ENCODE measurements at regions not wholly inside any gene's neighbourhood (a gene's known extent, or its start where the extent isn't known, plus 50 kb on each side); places are given as distances from the start of the nearest gene placed in this dataset.
"Not testable (repeated sequence)": the region's sequence is repeated elsewhere in the genome, so short reads cannot be mapped to it uniquely, and the experiment has no call there.

DNA sequence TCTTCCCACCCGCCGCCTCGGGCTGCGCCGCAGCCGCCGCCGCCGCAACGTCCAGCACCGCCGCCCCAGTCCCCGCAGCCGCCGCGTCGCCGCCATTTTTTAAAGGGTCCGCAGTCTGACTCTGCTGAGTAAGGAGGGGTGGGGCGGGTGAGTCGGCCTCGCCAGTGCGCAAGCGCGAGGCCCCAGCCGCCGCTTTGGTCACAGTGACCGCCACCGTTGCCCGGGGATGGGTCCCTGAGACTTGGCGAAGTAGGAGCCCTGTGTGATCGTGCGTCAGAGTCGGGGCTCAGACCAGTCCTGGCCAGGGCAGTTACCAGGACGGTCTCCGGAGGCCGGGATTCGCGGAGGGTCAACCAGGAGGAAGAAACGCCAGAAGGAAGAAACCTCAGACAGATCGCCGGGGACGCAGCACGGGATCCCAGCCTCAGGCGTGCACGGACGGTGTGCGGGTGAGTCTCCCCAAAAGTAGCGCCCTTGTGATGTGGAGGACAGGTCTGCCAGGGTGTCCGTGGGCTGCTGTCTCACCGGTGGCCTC is 1414.2 kb upstream of the PCDH10 start:
- H3K9me3 Mint-ChIP-seq (ENCODE audit: insufficient read depth); H3K9me3 ChIP-seq (ENCODE audit: control extremely low read depth in 1 of 3, control insufficient read depth in 2 of 3, insufficient read depth in 1 of 3, low read length in 2 of 3); H3K27me3 ChIP-seq (replicated peaks in 1 of 4; ENCODE audit: control extremely low read depth in 1 of 4, control insufficient read depth in 3 of 4, insufficient read depth in 4 of 4, low read length in 3 of 4); CTCF ChIA-PET; H2AFZ ChIP-seq (ENCODE audit: insufficient read depth, low read depth, low read length, poor library complexity, severe bottlenecking); H4K20me1 ChIP-seq (ENCODE audit: control insufficient read depth, insufficient read depth, low read length, poor library complexity, severe bottlenecking); H3K4me1 Mint-ChIP-seq; POLR2A ChIA-PET; H3K27ac ChIP-seq (ENCODE audit: low read length in 2 of 2); H3K27ac Mint-ChIP-seq; H3K79me2 ChIP-seq (ENCODE audit: control insufficient read depth, insufficient read depth, low read length); ATAC-seq (ENCODE audit: low read depth); H3K4me2 ChIP-seq (replicated peaks; ENCODE audit: low read depth, low read length, poor library complexity, severe bottlenecking); intact Hi-C loops (cut with micrococcal nuclease); H3K4me1 ChIP-seq (ENCODE audit: control insufficient read depth in 2 of 2, insufficient read depth in 2 of 2, low read length in 2 of 2); H3K9ac ChIP-seq (ENCODE audit: low read length); H3K27me3 Mint-ChIP-seq; H3K4me3 Mint-ChIP-seq; DNase-seq; H3K36me3 ChIP-seq (replicated peaks in 1 of 2; ENCODE audit: control extremely low read depth in 1 of 2, control insufficient read depth in 1 of 2, extremely low read depth in 1 of 2, insufficient read depth in 2 of 2, low read length in 1 of 2); H3K4me3 ChIP-seq (ENCODE audit: control extremely low read depth in 1 of 5, extremely low read depth in 1 of 5, insufficient read depth in 1 of 5, low read depth in 2 of 5, low read length in 4 of 5): not testable (repeated sequence)
- 89% methylated on average over 9 of the region's 51 CpGs for WGBS (ENCODE audit: insufficient coverage)

DNA sequence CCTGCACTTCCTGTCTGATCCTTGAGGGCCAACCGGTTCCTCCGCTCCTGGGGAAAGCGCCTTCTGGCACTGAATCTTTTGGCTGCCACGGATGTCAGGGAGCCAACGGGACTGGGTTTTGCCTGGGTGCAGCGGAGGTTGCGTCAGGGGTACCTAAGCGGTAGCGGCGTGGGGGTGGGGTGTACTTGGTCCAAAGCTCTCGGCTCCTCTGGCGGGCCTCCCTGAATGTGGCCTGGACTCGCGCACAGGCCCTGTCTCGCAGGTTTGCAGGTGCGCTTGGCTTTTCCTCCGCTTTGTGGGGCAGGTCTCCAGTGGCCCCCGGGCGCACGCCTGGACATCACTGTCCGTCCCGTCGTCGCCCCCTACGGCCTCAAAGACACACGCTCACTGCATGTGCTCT is 1410.1 kb upstream of the PCDH10 start:
- H3K9me3 ChIP-seq (ENCODE audit: control extremely low read depth in 1 of 3, control insufficient read depth in 2 of 3, insufficient read depth in 1 of 3, low read length in 2 of 3); H3K4me2 ChIP-seq (replicated peaks; ENCODE audit: low read depth, low read length, poor library complexity, severe bottlenecking); ATAC-seq (ENCODE audit: low read depth); H3K4me1 Mint-ChIP-seq; H3K9ac ChIP-seq (ENCODE audit: low read length); H2AFZ ChIP-seq (ENCODE audit: insufficient read depth, low read depth, low read length, poor library complexity, severe bottlenecking); H3K4me3 ChIP-seq (ENCODE audit: control extremely low read depth in 1 of 5, extremely low read depth in 1 of 5, insufficient read depth in 1 of 5, low read depth in 2 of 5, low read length in 4 of 5); H3K27ac ChIP-seq (ENCODE audit: low read length in 2 of 2); H4K20me1 ChIP-seq (ENCODE audit: control insufficient read depth, insufficient read depth, low read length, poor library complexity, severe bottlenecking); H3K36me3 ChIP-seq (replicated peaks in 1 of 2; ENCODE audit: control extremely low read depth in 1 of 2, control insufficient read depth in 1 of 2, extremely low read depth in 1 of 2, insufficient read depth in 2 of 2, low read length in 1 of 2); H3K79me2 ChIP-seq (ENCODE audit: control insufficient read depth, insufficient read depth, low read length); H3K4me1 ChIP-seq (ENCODE audit: control insufficient read depth in 2 of 2, insufficient read depth in 2 of 2, low read length in 2 of 2); intact Hi-C loops (cut with micrococcal nuclease); H3K9me3 Mint-ChIP-seq (ENCODE audit: insufficient read depth); POLR2A ChIA-PET; H3K27me3 Mint-ChIP-seq; CTCF ChIA-PET; DNase-seq; H3K4me3 Mint-ChIP-seq; H3K27me3 ChIP-seq (replicated peaks in 1 of 4; ENCODE audit: control extremely low read depth in 1 of 4, control insufficient read depth in 3 of 4, insufficient read depth in 4 of 4, low read length in 3 of 4); H3K27ac Mint-ChIP-seq: not testable (repeated sequence)
- WGBS (ENCODE audit: insufficient coverage): no CpG with 5 or more reads among the region's 26 CpGs

DNA sequence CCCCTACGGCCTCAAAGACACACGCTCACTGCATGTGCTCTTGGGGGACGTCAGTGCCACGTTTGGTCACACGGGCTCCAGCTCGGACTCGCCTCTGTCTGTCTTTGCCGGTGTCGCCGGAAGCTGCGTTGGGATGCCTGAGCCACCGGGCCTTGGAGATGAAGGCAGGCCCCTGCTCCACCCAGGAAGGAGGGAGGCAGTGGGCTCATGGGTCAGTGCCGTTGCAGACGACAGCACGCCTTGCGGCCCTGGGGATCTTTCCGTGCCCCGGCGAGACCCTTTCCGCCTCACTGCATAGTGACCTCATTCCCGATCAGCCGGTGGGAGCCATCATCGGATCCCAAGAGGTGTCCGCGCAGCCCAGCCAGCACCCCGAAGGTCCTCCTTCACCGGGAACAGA is 1407.3 kb upstream of the PCDH10 start:
- WGBS (ENCODE audit: insufficient coverage): no CpG with 5 or more reads among the region's 27 CpGs

DNA sequence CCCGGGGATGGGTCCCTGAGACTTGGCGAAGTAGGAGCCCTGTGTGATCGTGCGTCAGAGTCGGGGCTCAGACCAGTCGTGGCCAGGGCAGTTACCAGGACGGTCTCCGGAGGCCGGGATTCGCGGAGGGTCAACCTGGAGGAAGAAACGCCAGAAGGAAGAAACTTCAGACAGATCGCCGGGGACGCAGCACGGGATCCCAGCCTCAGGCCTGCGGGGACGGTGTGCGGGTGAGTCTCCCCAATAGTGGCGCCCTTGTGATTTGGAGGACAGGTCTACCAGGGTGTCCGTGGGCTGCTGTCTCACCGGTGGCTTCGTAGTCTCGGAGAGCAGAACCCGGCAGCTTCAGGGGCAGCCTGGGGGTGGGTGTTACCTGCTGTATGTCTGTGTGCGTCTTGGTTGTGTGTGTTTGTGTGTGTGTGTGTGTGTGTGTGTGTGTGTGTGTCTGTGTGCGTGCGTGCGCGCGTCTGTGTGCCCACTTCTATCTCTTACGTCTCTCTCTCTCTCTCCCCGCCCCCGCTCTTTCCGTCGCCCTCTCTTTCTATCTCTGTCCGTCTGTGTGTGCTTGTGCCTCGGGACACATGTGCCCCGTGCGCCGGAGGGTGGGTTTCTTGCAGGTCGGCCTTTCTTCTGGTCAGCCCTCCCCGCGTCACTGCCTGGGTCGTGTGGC is 1406.4 kb upstream of the PCDH10 start:
- POLR2A ChIA-PET; H3K4me2 ChIP-seq (replicated peaks; ENCODE audit: low read depth, low read length, poor library complexity, severe bottlenecking); H3K27me3 Mint-ChIP-seq; CTCF ChIA-PET; H2AFZ ChIP-seq (ENCODE audit: insufficient read depth, low read depth, low read length, poor library complexity, severe bottlenecking); H3K4me3 Mint-ChIP-seq; H3K79me2 ChIP-seq (ENCODE audit: control insufficient read depth, insufficient read depth, low read length); intact Hi-C loops (cut with micrococcal nuclease); H3K27me3 ChIP-seq (replicated peaks in 1 of 4; ENCODE audit: control extremely low read depth in 1 of 4, control insufficient read depth in 3 of 4, insufficient read depth in 4 of 4, low read length in 3 of 4); H3K36me3 ChIP-seq (replicated peaks in 1 of 2; ENCODE audit: control extremely low read depth in 1 of 2, control insufficient read depth in 1 of 2, extremely low read depth in 1 of 2, insufficient read depth in 2 of 2, low read length in 1 of 2); ATAC-seq (ENCODE audit: low read depth); H3K9me3 Mint-ChIP-seq (ENCODE audit: insufficient read depth); H3K9ac ChIP-seq (ENCODE audit: low read length); DNase-seq; H3K27ac Mint-ChIP-seq; H3K4me1 ChIP-seq (ENCODE audit: control insufficient read depth in 2 of 2, insufficient read depth in 2 of 2, low read length in 2 of 2); H3K27ac ChIP-seq (ENCODE audit: low read length in 2 of 2); H3K9me3 ChIP-seq (ENCODE audit: control extremely low read depth in 1 of 3, control insufficient read depth in 2 of 3, insufficient read depth in 1 of 3, low read length in 2 of 3); H3K4me3 ChIP-seq (ENCODE audit: control extremely low read depth in 1 of 5, extremely low read depth in 1 of 5, insufficient read depth in 1 of 5, low read depth in 2 of 5, low read length in 4 of 5); H3K4me1 Mint-ChIP-seq; H4K20me1 ChIP-seq (ENCODE audit: control insufficient read depth, insufficient read depth, low read length, poor library complexity, severe bottlenecking): not testable (repeated sequence)
- WGBS (ENCODE audit: insufficient coverage): 92% methylated on average over 22 of the region's 45 CpGs

More for the DNA sequence above, 1407.3 kb upstream of the PCDH10 start:
- H3K4me1 ChIP-seq (ENCODE audit: control insufficient read depth in 2 of 2, insufficient read depth in 2 of 2, low read length in 2 of 2); H3K9ac ChIP-seq (ENCODE audit: low read length); DNase-seq; H3K4me3 Mint-ChIP-seq; H4K20me1 ChIP-seq (ENCODE audit: control insufficient read depth, insufficient read depth, low read length, poor library complexity, severe bottlenecking); POLR2A ChIA-PET; H3K27me3 Mint-ChIP-seq; H3K9me3 ChIP-seq (ENCODE audit: control extremely low read depth in 1 of 3, control insufficient read depth in 2 of 3, insufficient read depth in 1 of 3, low read length in 2 of 3); H3K36me3 ChIP-seq (replicated peaks in 1 of 2; ENCODE audit: control extremely low read depth in 1 of 2, control insufficient read depth in 1 of 2, extremely low read depth in 1 of 2, insufficient read depth in 2 of 2, low read length in 1 of 2); H3K9me3 Mint-ChIP-seq (ENCODE audit: insufficient read depth); H3K4me3 ChIP-seq (ENCODE audit: control extremely low read depth in 1 of 5, extremely low read depth in 1 of 5, insufficient read depth in 1 of 5, low read depth in 2 of 5, low read length in 4 of 5); H3K27ac Mint-ChIP-seq; H2AFZ ChIP-seq (ENCODE audit: insufficient read depth, low read depth, low read length, poor library complexity, severe bottlenecking); CTCF ChIA-PET; H3K27me3 ChIP-seq (replicated peaks in 1 of 4; ENCODE audit: control extremely low read depth in 1 of 4, control insufficient read depth in 3 of 4, insufficient read depth in 4 of 4, low read length in 3 of 4); intact Hi-C loops (cut with micrococcal nuclease); H3K4me2 ChIP-seq (replicated peaks; ENCODE audit: low read depth, low read length, poor library complexity, severe bottlenecking); ATAC-seq (ENCODE audit: low read depth); H3K27ac ChIP-seq (ENCODE audit: low read length in 2 of 2); H3K4me1 Mint-ChIP-seq; H3K79me2 ChIP-seq (ENCODE audit: control insufficient read depth, insufficient read depth, low read length): not testable (repeated sequence)

All from B cell (primary cell).